Activated T-cell treated with anti-CD3 and anti-CD28 coated beads, Interleukin-2, amount 50 U/mL, for 72 hours (primary cell): ENCODE measurements at regions not wholly inside any gene's neighbourhood (a gene's known extent, or its start where the extent isn't known, plus 50 kb on each side); places are given as distances from the start of the nearest gene placed in this dataset.
"Not testable (repeated sequence)": the region's sequence is repeated elsewhere in the genome, so short reads cannot be mapped to it uniquely, and the experiment has no call there.

Experiments used
- ATAC-seq, 2 donors: fragments of 150-1000 bp; cut with Tn5 transposase; replicated peaks in 1 of 2; 2 replicates each; pipeline ENCODE4 v1.10.0; 2021; ENCODE audit warnings: moderate library complexity in 2 of 2, mild to moderate bottlenecking in 1 of 2
- DNase-seq, 2 donors: peaks; one replicate each; pipeline ENCODE4 v3.0.0; 2021 to 2022; ENCODE audit warnings: mixed read lengths in 1 of 2
- H3K27ac Mint-ChIP-seq: one replicate; pipeline ENCODE4 v1.8.0; 2022; ENCODE audit warnings: mild to moderate bottlenecking, moderate library complexity, mixed read lengths
- H3K27me3 Mint-ChIP-seq: one replicate; pipeline ENCODE4 v1.8.0; 2022; ENCODE audit warnings: low read depth, mixed read lengths
- H3K36me3 Mint-ChIP-seq, 2 donors: one replicate each; pipeline ENCODE4 v1.8.0; 2022; ENCODE audit warnings: mixed read lengths in 2 of 2, mild to moderate bottlenecking in 1 of 2; ENCODE audit not compliant: insufficient read depth in 2 of 2
- H3K4me1 Mint-ChIP-seq: one replicate; pipeline ENCODE4 v1.8.0; 2022; ENCODE audit warnings: low read depth, mixed read lengths
- H3K4me3 Mint-ChIP-seq, 2 donors: one replicate each; pipeline ENCODE4 v1.8.0; 2022; ENCODE audit warnings: mild to moderate bottlenecking in 2 of 2, mixed read lengths in 2 of 2, moderate library complexity in 2 of 2
- H3K9me3 Mint-ChIP-seq, 2 donors: one replicate each; pipeline ENCODE4 v1.8.0; 2022; ENCODE audit warnings: mixed read lengths in 2 of 2

GRCh38 chr5:21581508-21581907 lies 1271.6 kb downstream of the CDH12 start:
- DNase-seq (no peak), ATAC-seq (no peak)
- Mint-ChIP-seq H3K27ac (no peak overlapping the region), H3K4me1 (no peaks in the 10 kb centered on the region), H3K4me3 (no peak overlapping the region), H3K9me3 (peaks cover 7 to 11% of the 10 kb centered on the region in 2 donors), H3K27me3 (no peaks in the 10 kb centered on the region), H3K36me3 (peaks cover 2 to 8% of the 10 kb centered on the region in 2 donors)

GRCh38 chr5:21574961-21575360 lies 1278.2 kb downstream of the CDH12 start:
- no peaks in the 10 kb centered on the region for H3K27me3 Mint-ChIP-seq
- H3K4me3 Mint-ChIP-seq, result no peak overlapping the region
- peaks cover 2% of the 10 kb centered on the region in 2 donors for H3K36me3 Mint-ChIP-seq
- H3K4me1 Mint-ChIP-seq, result no peaks in the 10 kb centered on the region
- DNase-seq (no peak), ATAC-seq (no peak)
- H3K27ac Mint-ChIP-seq, result no peak overlapping the region
- peaks cover 0 to 2% of the 10 kb centered on the region in 2 donors for H3K9me3 Mint-ChIP-seq

- ATAC-seq (no peak), DNase-seq (no peak)
- no peaks in the 10 kb centered on the region for H3K4me1 Mint-ChIP-seq
- no peaks in the 10 kb centered on the region for H3K27me3 Mint-ChIP-seq
- peaks cover under 1% of the 10 kb centered on the region in 2 donors for H3K36me3 Mint-ChIP-seq
- no peak overlapping the region for H3K4me3 Mint-ChIP-seq
- H3K27ac Mint-ChIP-seq, result no peak overlapping the region
- peaks cover 0 to under 1% of the 10 kb centered on the region in 2 donors for H3K9me3 Mint-ChIP-seq
Observed at GRCh38 chr5:21574438-21574837, 1278.7 kb downstream of the CDH12 start.

- ATAC-seq (no peak), DNase-seq (no peak)
- Mint-ChIP-seq H3K27ac (no peak overlapping the region), H3K36me3 (no peaks in the 10 kb centered on the region), H3K4me3 (no peak overlapping the region), H3K9me3 (no peaks in the 10 kb centered on the region), H3K27me3 (no peaks in the 10 kb centered on the region), H3K4me1 (no peaks in the 10 kb centered on the region)
Observed at GRCh38 chr5:21573416-21574314, 1279.5 kb downstream of the CDH12 start.

GRCh38 chr5:21571196-21571595 lies 1281.9 kb downstream of the CDH12 start:
- ATAC-seq, H3K4me3 Mint-ChIP-seq, H3K27ac Mint-ChIP-seq, DNase-seq, H3K27me3 Mint-ChIP-seq, H3K4me1 Mint-ChIP-seq, H3K9me3 Mint-ChIP-seq, H3K36me3 Mint-ChIP-seq: not testable (repeated sequence)

GRCh38 chr5:21559109-21559508 lies 1294.0 kb downstream of the CDH12 start:
- H3K36me3 Mint-ChIP-seq, H3K9me3 Mint-ChIP-seq, H3K27me3 Mint-ChIP-seq, H3K4me3 Mint-ChIP-seq, ATAC-seq, DNase-seq, H3K27ac Mint-ChIP-seq, H3K4me1 Mint-ChIP-seq: not testable (repeated sequence)

GRCh38 chr5:21552263-21552662 lies 1300.9 kb downstream of the CDH12 start:
- not testable (repeated sequence) for H3K4me1 Mint-ChIP-seq, H3K36me3 Mint-ChIP-seq, DNase-seq, H3K27me3 Mint-ChIP-seq, H3K9me3 Mint-ChIP-seq, ATAC-seq, H3K27ac Mint-ChIP-seq, H3K4me3 Mint-ChIP-seq

GRCh38 chr5:21550916-21551315 lies 1302.2 kb downstream of the CDH12 start:
- not testable (repeated sequence) for H3K27ac Mint-ChIP-seq, H3K4me1 Mint-ChIP-seq, H3K36me3 Mint-ChIP-seq, H3K4me3 Mint-ChIP-seq, ATAC-seq, H3K27me3 Mint-ChIP-seq, H3K9me3 Mint-ChIP-seq, DNase-seq

- not testable (repeated sequence) for DNase-seq, H3K9me3 Mint-ChIP-seq, H3K27ac Mint-ChIP-seq, H3K36me3 Mint-ChIP-seq, H3K4me3 Mint-ChIP-seq, H3K4me1 Mint-ChIP-seq, H3K27me3 Mint-ChIP-seq, ATAC-seq
Observed at GRCh38 chr5:21547656-21548055, 1305.5 kb downstream of the CDH12 start.

- not testable (repeated sequence) for H3K27ac Mint-ChIP-seq, H3K36me3 Mint-ChIP-seq, ATAC-seq, DNase-seq, H3K27me3 Mint-ChIP-seq, H3K4me1 Mint-ChIP-seq, H3K4me3 Mint-ChIP-seq, H3K9me3 Mint-ChIP-seq
Observed at GRCh38 chr5:21535114-21535513, 1318.0 kb downstream of the CDH12 start.

GRCh38 chr5:21521157-21521556 lies 1332.0 kb downstream of the CDH12 start:
- not testable (repeated sequence) for H3K27me3 Mint-ChIP-seq, H3K4me1 Mint-ChIP-seq, H3K27ac Mint-ChIP-seq, H3K4me3 Mint-ChIP-seq, DNase-seq, H3K36me3 Mint-ChIP-seq, ATAC-seq, H3K9me3 Mint-ChIP-seq

GRCh38 chr5:21496926-21497325 lies 1356.2 kb downstream of the CDH12 start:
- H3K4me3 Mint-ChIP-seq, ATAC-seq, DNase-seq, H3K9me3 Mint-ChIP-seq, H3K27ac Mint-ChIP-seq, H3K27me3 Mint-ChIP-seq, H3K4me1 Mint-ChIP-seq: not testable (repeated sequence)
- H3K36me3 Mint-ChIP-seq, result peaks cover 1 to 13% of the 10 kb centered on the region in 2 donors

GRCh38 chr5:21496056-21496455 lies 1357.1 kb downstream of the CDH12 start:
- not testable (repeated sequence) for H3K9me3 Mint-ChIP-seq, H3K4me1 Mint-ChIP-seq, H3K27ac Mint-ChIP-seq, H3K27me3 Mint-ChIP-seq, ATAC-seq, H3K4me3 Mint-ChIP-seq, DNase-seq
- H3K36me3 Mint-ChIP-seq, result peaks cover 1 to 12% of the 10 kb centered on the region in 2 donors

GRCh38 chr5:21495235-21495634 lies 1357.9 kb downstream of the CDH12 start:
- H3K4me1 Mint-ChIP-seq, H3K27ac Mint-ChIP-seq, H3K9me3 Mint-ChIP-seq, H3K4me3 Mint-ChIP-seq, ATAC-seq, DNase-seq, H3K27me3 Mint-ChIP-seq: not testable (repeated sequence)
- peaks cover 1 to 12% of the 10 kb centered on the region in 2 donors for H3K36me3 Mint-ChIP-seq
